GM21528 (cell line): ENCODE measurements at regions not wholly inside any gene's neighbourhood (a gene's known extent, or its start where the extent isn't known, plus 50 kb on each side); places are given as distances from the start of the nearest gene placed in this dataset.
"Not testable (repeated sequence)": the region's sequence is repeated elsewhere in the genome, so short reads cannot be mapped to it uniquely, and the experiment has no call there.

Experiments used
- ATAC-seq: cut with Tn5 transposase; IDR thresholded peaks from one replicate; pipeline ENCODE4 v1.9.1; 2021; ENCODE audit warnings: mild to moderate bottlenecking, moderate library complexity; ENCODE audit not compliant: unreplicated experiment, low FRiP score

- no peak for ATAC-seq
Observed at GRCh38 chr13:44311011-44311780, 62.4 kb upstream of the SERP2 start.

GRCh38 chr13:44312131-44312530 is 61.5 kb upstream of the SERP2 start:
- no peak for ATAC-seq

- no peak for ATAC-seq
Observed at GRCh38 chr13:44312834-44313551, 60.6 kb upstream of the SERP2 start.

- no peak for ATAC-seq
Observed at GRCh38 chr13:44313674-44314073, 60.0 kb upstream of the SERP2 start.

- not testable (repeated sequence) for ATAC-seq
Observed at GRCh38 chr13:44314160-44314559, 59.5 kb upstream of the SERP2 start.

DNA sequence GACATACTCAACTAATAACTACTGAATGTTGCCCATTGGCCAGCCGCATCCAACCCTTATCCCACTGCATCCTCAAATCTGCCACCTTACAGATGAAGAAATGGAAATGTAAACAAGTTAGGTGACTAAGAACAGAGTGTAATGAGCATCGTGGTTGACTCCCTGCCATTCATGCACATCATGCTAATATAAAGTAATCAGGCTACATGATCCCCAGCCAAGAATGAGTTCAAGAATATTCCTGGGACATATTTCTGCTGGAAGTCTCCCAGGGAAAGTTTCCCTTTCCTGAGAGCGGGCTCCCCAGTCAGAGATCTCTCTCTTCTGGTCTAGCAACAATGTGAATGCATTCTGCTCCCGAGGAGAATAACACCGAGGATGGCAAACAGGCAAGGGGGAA is 55.9 kb upstream of the SERP2 start:
- ATAC-seq, result no peak

DNA sequence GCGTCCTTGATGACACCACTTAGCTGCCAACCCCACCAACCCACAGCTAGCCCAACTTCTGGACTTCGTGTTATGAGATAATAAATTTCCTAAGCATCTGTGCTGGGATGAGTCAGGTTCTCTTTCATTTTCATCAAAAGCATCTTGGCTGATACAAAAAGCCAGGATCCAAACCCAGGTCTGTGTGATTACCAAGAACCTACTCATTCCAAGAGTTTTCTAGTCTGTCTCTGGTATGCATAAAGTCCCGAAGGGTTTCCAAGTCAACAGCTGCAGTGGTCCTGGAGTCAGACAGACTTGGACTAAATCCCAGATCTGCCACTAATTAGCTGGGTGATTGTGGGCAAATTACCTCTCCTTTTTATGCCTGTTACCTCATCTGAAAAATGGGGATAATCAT is 55.5 kb upstream of the SERP2 start:
- no peak for ATAC-seq

- no peak for ATAC-seq
Observed at GRCh38 chr13:44320611-44321010, 53.0 kb upstream of the SERP2 start.

GRCh38 chr13:44321961-44322360 is 51.7 kb upstream of the SERP2 start:
- no peak for ATAC-seq

GRCh38 chr13:44322928-44323327 is 50.7 kb upstream of the SERP2 start:
- ATAC-seq, result no peak

GRCh38 chr13:44323754-44324153 is 49.9 kb upstream of the SERP2 start:
- no peak for ATAC-seq
